Neuronal stem cell (in vitro differentiated cells): ENCODE measurements at regions not wholly inside any gene's neighbourhood (a gene's known extent, or its start where the extent isn't known, plus 50 kb on each side); places are given as distances from the start of the nearest gene placed in this dataset.

Experiments used
- DNase-seq: peaks from one replicate; pipeline ENCODE4 v3.0.0-alpha.2; 2013; ENCODE audit warnings: low spot score
- H2AFZ ChIP-seq: one replicate; pipeline ENCODE4 v1.6.1; 2013; ENCODE audit warnings: mild to moderate bottlenecking, low read length, inconsistent platforms
- H2AK5ac ChIP-seq: 2 replicates; pipeline ENCODE4 v1.6.1; 2013; ENCODE audit warnings: low read depth, mild to moderate bottlenecking, inconsistent platforms, low read length, moderate library complexity, mixed read lengths
- H2BK120ac ChIP-seq: 2 replicates; pipeline ENCODE4 v1.6.1; 2013; ENCODE audit warnings: low read depth, mild to moderate bottlenecking, inconsistent platforms, low read length, moderate library complexity, mixed read lengths
- H2BK12ac ChIP-seq: one replicate; pipeline ENCODE4 v1.6.1; 2013; ENCODE audit warnings: low read length, inconsistent platforms
- H2BK15ac ChIP-seq: 2 replicates; pipeline ENCODE4 v1.6.1; 2013; ENCODE audit warnings: mild to moderate bottlenecking, low read length, inconsistent platforms, mixed read lengths
- H2BK5ac ChIP-seq: one replicate; pipeline ENCODE4 v1.6.1; 2013; ENCODE audit warnings: inconsistent platforms, mild to moderate bottlenecking, low read length, moderate library complexity
- H3K14ac ChIP-seq: one replicate; pipeline ENCODE4 v1.6.1; 2013; ENCODE audit warnings: low read length, inconsistent platforms
- H3K18ac ChIP-seq: 2 replicates; pipeline ENCODE4 v1.6.1; 2013; ENCODE audit warnings: low read length, inconsistent platforms
- H3K23ac ChIP-seq: 2 replicates; pipeline ENCODE4 v1.6.1; 2013; ENCODE audit warnings: low read depth, mild to moderate bottlenecking, mixed read lengths, low read length, inconsistent platforms; ENCODE audit not compliant: poor library complexity
- H3K27ac ChIP-seq: replicated peaks from 3 replicates; pipeline ENCODE4 v1.5.1; 2013; ENCODE audit warnings: low read length, inconsistent platforms
- H3K27me3 ChIP-seq, 3 experiments: 2 replicates each; pipeline ENCODE4 v1.6.1; 2013; ENCODE audit warnings: low read length in 3 of 3, mild to moderate bottlenecking in 2 of 3, inconsistent platforms in 1 of 3, low read depth in 1 of 3, mixed read lengths in 1 of 3, moderate library complexity in 1 of 3; ENCODE audit not compliant: control insufficient read depth in 3 of 3, insufficient read depth in 3 of 3
- H3K36me3 ChIP-seq, 2 donors: replicated peaks in 1 of 2; 2 replicates each; pipeline ENCODE4 v1.6.1; 2013; ENCODE audit warnings: low read length in 2 of 2; ENCODE audit not compliant: control insufficient read depth in 2 of 2, insufficient read depth in 2 of 2
- H3K4ac ChIP-seq: 2 replicates; pipeline ENCODE4 v1.6.1; 2013; ENCODE audit warnings: inconsistent platforms, mild to moderate bottlenecking, low read length, moderate library complexity
- H3K4me1 ChIP-seq, 2 donors: 1 replicate in 1 of 2; 2 replicates in 1 of 2; pipeline ENCODE4 v1.6.1; 2013; ENCODE audit warnings: low read length in 2 of 2, low read depth in 1 of 2; ENCODE audit not compliant: control insufficient read depth in 2 of 2, insufficient read depth in 1 of 2
- H3K4me2 ChIP-seq: one replicate; pipeline ENCODE4 v1.6.1; 2013; ENCODE audit warnings: mild to moderate bottlenecking, low read length, inconsistent platforms; ENCODE audit not compliant: insufficient read depth, poor library complexity, severe bottlenecking
- H3K4me3 ChIP-seq, 2 donors: 2 replicates each; pipeline ENCODE4 v1.5.1; 2013; ENCODE audit warnings: low read length in 2 of 2, mild to moderate bottlenecking in 2 of 2, inconsistent platforms in 1 of 2, moderate library complexity in 1 of 2
- H3K79me1 ChIP-seq: one replicate; pipeline ENCODE4 v1.6.1; 2013; ENCODE audit warnings: low read depth, mild to moderate bottlenecking, inconsistent platforms, low read length, moderate library complexity
- H3K9ac ChIP-seq: one replicate; pipeline ENCODE4 v1.6.1; 2013; ENCODE audit warnings: mild to moderate bottlenecking, low read depth, low read length, inconsistent platforms; ENCODE audit not compliant: poor library complexity
- H3K9me3 ChIP-seq, 2 donors: replicated peaks in 1 of 2; 2 replicates each; pipeline versions ENCODE3 to v1.6.1; 2013; ENCODE audit warnings: low read length in 2 of 2, mild to moderate bottlenecking in 2 of 2, inconsistent platforms in 1 of 2, low read depth in 1 of 2, mixed read lengths in 1 of 2, moderate library complexity in 1 of 2; ENCODE audit not compliant: control insufficient read depth in 2 of 2, insufficient read depth in 1 of 2
- H4K8ac ChIP-seq: one replicate; pipeline ENCODE4 v1.6.1; 2013; ENCODE audit warnings: low read depth, mild to moderate bottlenecking, inconsistent platforms, low read length, moderate library complexity
- H4K91ac ChIP-seq: one replicate; pipeline ENCODE4 v1.6.1; 2013; ENCODE audit warnings: low read length, low read depth, mild to moderate bottlenecking, inconsistent platforms; ENCODE audit not compliant: poor library complexity
- WGBS, 2 donors: extraction: QIAGEN DNeasy Blood & Tissue Kit; methylation state at CpG; one replicate each; pipeline ENCODE4 v1.1.7; 2013; ENCODE audit warnings: missing lambda C conversion rate in 2 of 2, mixed read lengths in 1 of 2; ENCODE audit not compliant: insufficient read length in 2 of 2, insufficient replicate concordance in 1 of 2; ENCODE audit errors: extremely low coverage in 2 of 2; 5-methylcytosine and 5-hydroxymethylcytosine counted together

DNA sequence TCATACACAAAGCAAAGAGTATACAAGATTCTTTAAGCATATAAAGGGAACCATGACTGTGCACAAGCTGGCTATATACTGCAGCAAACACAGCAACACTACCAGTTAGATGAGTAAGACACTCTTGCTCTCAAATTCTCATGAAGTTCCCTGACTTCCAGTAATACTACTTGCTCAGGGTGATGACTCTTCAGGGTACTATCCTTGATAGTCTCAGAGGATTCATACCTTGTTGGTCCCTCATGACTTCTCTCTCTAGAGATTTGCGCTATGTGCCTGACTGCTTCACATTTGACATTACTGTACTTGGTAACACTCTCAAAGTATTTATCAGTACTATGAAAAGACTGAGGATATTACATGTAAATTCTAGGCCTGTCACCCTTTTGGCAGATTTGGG, 159.8 kb upstream of the ZRANB2 start:
- H4K91ac ChIP-seq, result no peak overlapping the region
- no CpG with 5 or more reads among the region's 1 CpG for WGBS, 2 donors
- no peak for DNase-seq

DNA sequence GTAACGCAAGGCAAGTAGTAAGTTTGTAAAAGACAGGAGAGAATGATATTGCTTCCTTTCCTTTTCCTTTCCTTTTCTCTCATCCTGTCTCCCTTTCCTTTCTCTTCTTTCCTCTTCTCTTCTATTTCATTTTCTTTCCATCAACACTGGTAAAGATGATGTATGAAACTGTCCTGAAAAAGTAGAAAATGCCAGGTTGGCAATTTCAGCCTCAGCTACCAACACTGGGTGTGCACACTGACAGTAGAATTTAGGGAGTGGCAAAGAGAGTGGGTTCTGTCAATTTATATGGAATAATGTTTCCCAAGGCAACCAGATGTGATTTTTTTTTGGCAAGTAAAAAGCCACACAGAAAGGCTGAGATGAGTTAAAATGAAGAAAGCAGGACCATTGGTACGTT, 155.7 kb upstream of the ZRANB2 start:
- no peak overlapping the region for H4K8ac ChIP-seq
- no peak overlapping the region for H2BK15ac ChIP-seq
- H3K4ac ChIP-seq, result no peak overlapping the region
- DNase-seq, result no peak
- H3K27me3 ChIP-seq, result no peaks in the 10 kb centered on the region
- no peak overlapping the region for H3K9ac ChIP-seq
- no peaks in the 10 kb centered on the region for H3K36me3 ChIP-seq
- no peak overlapping the region for H3K4me2 ChIP-seq
- no peak overlapping the region for H3K4me3 ChIP-seq
- no peaks in the 10 kb centered on the region for H3K9me3 ChIP-seq
- no peak overlapping the region for H2BK12ac ChIP-seq
- WGBS, 2 donors, result no CpG with 5 or more reads among the region's 2 CpGs
- no peak overlapping the region for H3K27ac ChIP-seq
- no peak overlapping the region for H3K14ac ChIP-seq
- H2BK5ac ChIP-seq, result no peak overlapping the region
- no peak overlapping the region for H3K18ac ChIP-seq
- H3K79me1 ChIP-seq, result no peaks in the 10 kb centered on the region
- no peaks in the 10 kb centered on the region for H3K4me1 ChIP-seq
- no peak overlapping the region for H2BK120ac ChIP-seq
- H2AK5ac ChIP-seq, result no peak overlapping the region
- H3K23ac ChIP-seq, result no peak overlapping the region
- H4K91ac ChIP-seq, result no peak overlapping the region
- H2AFZ ChIP-seq, result no peak overlapping the region

More for the DNA sequence above, 159.8 kb upstream of the ZRANB2 start:
- H3K27ac ChIP-seq, result no peak overlapping the region
- no peak overlapping the region for H2BK120ac ChIP-seq
- no peak overlapping the region for H3K23ac ChIP-seq
- H2BK15ac ChIP-seq, result no peak overlapping the region
- H3K79me1 ChIP-seq, result no peaks in the 10 kb centered on the region
- H2BK5ac ChIP-seq, result no peak overlapping the region
- no peak overlapping the region for H2AK5ac ChIP-seq
- H3K18ac ChIP-seq, result no peak overlapping the region
- H3K36me3 ChIP-seq, result no peaks in the 10 kb centered on the region
- no peaks in the 10 kb centered on the region for H3K9me3 ChIP-seq
- H3K4me3 ChIP-seq, result no peak overlapping the region
- no peak overlapping the region for H3K9ac ChIP-seq
- H4K8ac ChIP-seq, result no peak overlapping the region
- H2AFZ ChIP-seq, result no peak overlapping the region
- H3K4me2 ChIP-seq, result no peak overlapping the region
- H3K4me1 ChIP-seq, result no peaks in the 10 kb centered on the region
- H2BK12ac ChIP-seq, result no peak overlapping the region
- no peak overlapping the region for H3K4ac ChIP-seq
- H3K27me3 ChIP-seq, result no peaks in the 10 kb centered on the region
- H3K14ac ChIP-seq, result no peak overlapping the region

DNA sequence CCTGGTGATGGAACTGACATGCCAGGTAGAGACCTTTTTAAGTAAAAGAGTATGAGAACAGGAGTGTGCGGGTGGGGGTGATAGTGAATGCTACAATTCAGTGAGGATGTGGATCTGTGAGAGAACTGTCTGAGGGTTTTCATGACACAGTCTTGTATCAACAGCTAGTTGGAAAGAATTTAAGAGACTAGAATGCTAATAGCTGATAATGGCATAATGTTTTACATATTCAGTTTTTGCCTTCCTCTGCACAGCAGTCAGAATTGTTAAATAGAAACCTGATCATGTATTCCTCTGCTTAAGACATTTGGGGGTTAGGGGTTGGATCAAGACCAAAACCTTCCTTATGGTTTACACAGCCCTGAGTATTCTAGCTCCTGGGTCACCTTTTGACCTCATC, 152.8 kb upstream of the ZRANB2 start:
- no peak overlapping the region for H3K27ac ChIP-seq
- H3K9me3 ChIP-seq, result no peaks in the 10 kb centered on the region
- H3K4me2 ChIP-seq, result no peak overlapping the region
- H3K4me3 ChIP-seq, result no peak overlapping the region
- no peak overlapping the region for H2BK120ac ChIP-seq
- no peak overlapping the region for H2AFZ ChIP-seq
- no peak overlapping the region for H2BK5ac ChIP-seq
- no peak overlapping the region for H3K4ac ChIP-seq
- H4K91ac ChIP-seq, result no peak overlapping the region
- H2AK5ac ChIP-seq, result no peak overlapping the region
- no peak overlapping the region for H2BK12ac ChIP-seq
- H4K8ac ChIP-seq, result no peak overlapping the region
- no peak overlapping the region for H3K9ac ChIP-seq
- H3K36me3 ChIP-seq, result no peaks in the 10 kb centered on the region
- no peak overlapping the region for H2BK15ac ChIP-seq
- H3K4me1 ChIP-seq, result peaks cover 0 to 3% of the 10 kb centered on the region in 2 donors
- no peaks in the 10 kb centered on the region for H3K79me1 ChIP-seq
- H3K18ac ChIP-seq, result no peak overlapping the region
- WGBS, 2 donors, result no CpG with 5 or more reads among the region's 1 CpG
- no peak for DNase-seq
- no peak overlapping the region for H3K23ac ChIP-seq
- H3K27me3 ChIP-seq, result no peaks in the 10 kb centered on the region
- H3K14ac ChIP-seq, result no peak overlapping the region

DNA sequence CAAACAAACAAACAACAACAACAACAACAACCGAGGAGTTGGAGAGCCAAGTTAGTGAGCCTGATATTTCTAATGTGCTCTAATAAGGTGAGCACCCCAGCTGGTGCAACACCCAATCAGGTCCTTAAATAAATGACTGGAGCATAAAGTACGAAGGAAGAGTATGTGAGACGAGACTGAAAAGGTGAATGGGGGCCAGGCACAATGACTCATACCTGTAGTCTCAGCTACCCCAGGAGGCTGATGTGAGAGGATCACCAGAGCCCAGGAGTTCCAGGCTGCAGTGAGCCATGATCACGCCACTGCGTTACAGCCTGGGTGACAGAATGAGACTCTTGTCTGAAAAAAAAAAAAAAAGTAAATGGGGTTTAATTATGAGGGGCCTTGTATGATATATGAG, 152.0 kb upstream of the ZRANB2 start:
- Histone ChIP-seq H4K91ac (no peak overlapping the region), H3K4ac (no peak overlapping the region), H4K8ac (no peak overlapping the region), H3K23ac (no peak overlapping the region), H3K27me3 (no peaks in the 10 kb centered on the region), H3K79me1 (no peaks in the 10 kb centered on the region), H3K9ac (no peak overlapping the region), H3K18ac (no peak overlapping the region), H2BK15ac (no peak overlapping the region), H3K27ac (no peak overlapping the region), H3K9me3 (no peaks in the 10 kb centered on the region), H2BK5ac (no peak overlapping the region), H2BK12ac (no peak overlapping the region), H2AFZ (no peak overlapping the region), H2BK120ac (no peak overlapping the region), H3K4me2 (no peak overlapping the region), H3K4me3 (no peak overlapping the region), H2AK5ac (no peak overlapping the region), H3K4me1 (peaks cover 0 to 3% of the 10 kb centered on the region in 2 donors), H3K14ac (no peak overlapping the region), H3K36me3 (no peaks in the 10 kb centered on the region)
- no CpG with 5 or more reads among the region's 5 CpGs for WGBS, 2 donors
- no peak for DNase-seq
